ENCODE measurements at regions not wholly inside any gene's neighbourhood (a gene's known extent, or its start where the extent isn't known, plus 50 kb on each side); places are given as distances from the start of the nearest gene placed in this dataset.

- no peak overlapping the region for H3K27ac ChIP-seq (ENCODE audit: low read depth in 1 of 2, low read length in 1 of 2)
- H3K4me1 ChIP-seq (ENCODE audit: control insufficient read depth in 5 of 5, insufficient read depth in 5 of 5, low read length in 5 of 5), result peaks cover 0 to 8% (median 0%) of the 10 kb centered on the region in 5 donors
- WGBS, 2 donors, result 87 to 90% methylated on average over 26 of the region's 26 CpGs
- H3K27me3 ChIP-seq (ENCODE audit: control insufficient read depth in 3 of 3, insufficient read depth in 3 of 3, low read length in 2 of 3), result no peaks in the 10 kb centered on the region
- no peaks in the 10 kb centered on the region for H3K9me3 ChIP-seq (ENCODE audit: control insufficient read depth in 4 of 4, insufficient read depth in 3 of 4, low read length in 3 of 4)
- ATAC-seq (ENCODE audit: insufficient read depth, low FRiP score) (no peak), DNase-seq (peak in 1 of 3 donors; percentile 4)
- no peak overlapping the region for H3K4me3 ChIP-seq
- TF ChIP-seq CTCF (IDR thresholded peaks at IDR 0.05; ENCODE audit: control extremely low read depth, extremely low read depth), result no peak
- no peaks in the 10 kb centered on the region for H3K36me3 ChIP-seq (ENCODE audit: control insufficient read depth in 4 of 4, insufficient read depth in 4 of 4, low read length in 4 of 4)
- no peak overlapping the region for H3K9ac ChIP-seq (ENCODE audit: insufficient read depth in 1 of 2, low read length in 2 of 2)
Observed at GRCh38 chr2:238510911-238511613, 84.3 kb downstream of the ASB1 start.

- WGBS, 2 donors, result 95% methylated on average over 10 of the region's 10 CpGs
- no peak for ATAC-seq (ENCODE audit: insufficient read depth, low FRiP score)
Observed at GRCh38 chr2:238511614-238511950, 84.9 kb downstream of the ASB1 start.

GRCh38 chr2:238512247-238512867, 85.6 kb downstream of the ASB1 start:
- H3K27me3 ChIP-seq (ENCODE audit: control insufficient read depth in 3 of 3, insufficient read depth in 3 of 3, low read length in 2 of 3), result no peaks in the 10 kb centered on the region
- no peak overlapping the region for H3K9ac ChIP-seq (ENCODE audit: insufficient read depth in 1 of 2, low read length in 2 of 2)
- TF ChIP-seq CTCF (IDR thresholded peaks at IDR 0.05; ENCODE audit: control extremely low read depth, extremely low read depth), result no peak
- no peak overlapping the region for H3K27ac ChIP-seq (ENCODE audit: low read depth in 1 of 2, low read length in 1 of 2)
- WGBS, 2 donors, result 93 to 94% methylated on average over 8 of the region's 8 CpGs
- H3K4me3 ChIP-seq, result no peak overlapping the region
- peaks cover 0 to 8% (median 0%) of the 10 kb centered on the region in 5 donors for H3K4me1 ChIP-seq (ENCODE audit: control insufficient read depth in 5 of 5, insufficient read depth in 5 of 5, low read length in 5 of 5)
- no peaks in the 10 kb centered on the region for H3K36me3 ChIP-seq (ENCODE audit: control insufficient read depth in 4 of 4, insufficient read depth in 4 of 4, low read length in 4 of 4)
- H3K9me3 ChIP-seq (ENCODE audit: control insufficient read depth in 4 of 4, insufficient read depth in 3 of 4, low read length in 3 of 4), result peaks cover 0 to 9% (median 3%) of the 10 kb centered on the region in 4 donors
- DNase-seq (peak in 1 of 3 donors; percentile 6), ATAC-seq (ENCODE audit: insufficient read depth, low FRiP score) (no peak)

More at GRCh38 chr2:238511614-238511950, 84.9 kb downstream of the ASB1 start:
- H3K27ac ChIP-seq (ENCODE audit: low read depth in 1 of 2, low read length in 1 of 2), result no peak overlapping the region
- no peak overlapping the region for H3K4me3 ChIP-seq
- H3K4me1 ChIP-seq (ENCODE audit: control insufficient read depth in 5 of 5, insufficient read depth in 5 of 5, low read length in 5 of 5), result peaks cover 0 to 8% (median 0%) of the 10 kb centered on the region in 5 donors
- H3K36me3 ChIP-seq (ENCODE audit: control insufficient read depth in 4 of 4, insufficient read depth in 4 of 4, low read length in 4 of 4), result no peaks in the 10 kb centered on the region
- no peak overlapping the region for H3K9ac ChIP-seq (ENCODE audit: insufficient read depth in 1 of 2, low read length in 2 of 2)
- no peaks in the 10 kb centered on the region for H3K27me3 ChIP-seq (ENCODE audit: control insufficient read depth in 3 of 3, insufficient read depth in 3 of 3, low read length in 2 of 3)
- TF ChIP-seq CTCF (IDR thresholded peaks at IDR 0.05; ENCODE audit: control extremely low read depth, extremely low read depth), result no peak
- peaks cover 0 to 4% (median under 1%) of the 10 kb centered on the region in 4 donors for H3K9me3 ChIP-seq (ENCODE audit: control insufficient read depth in 4 of 4, insufficient read depth in 3 of 4, low read length in 3 of 4)
- DNase-seq, result peak in 1 of 3 donors; percentile 3
